ENCODE measurements at regions not wholly inside any gene's neighbourhood (a gene's known extent, or its start where the extent isn't known, plus 50 kb on each side); places are given as distances from the start of the nearest gene placed in this dataset.

GRCh38 chr1:30064547-30064946 lies 658.8 kb downstream of the MATN1 start:
- TF ChIP-seq FOXP2 (optimal IDR thresholded peaks at IDR 0.05; ENCODE audit: borderline replicate concordance, extremely low read depth, extremely low read length, insufficient read depth) (no peak), REST (IDR thresholded peaks at IDR 0.05; ENCODE audit: insufficient read depth in 1 of 2, low read depth in 2 of 2, low read length in 2 of 2) (no peak), TAF1 (IDR thresholded peaks at IDR 0.05; ENCODE audit: borderline replicate concordance, insufficient read depth, low read length) (no peak), SIN3A (IDR thresholded peaks at IDR 0.05; ENCODE audit: borderline replicate concordance, insufficient read depth, low read length) (no peak), POLR2AphosphoS5 (IDR thresholded peaks at IDR 0.05; ENCODE audit: low read depth, low read length) (no peak)

GRCh38 chr1:30063621-30064280 lies 659.6 kb downstream of the MATN1 start:
- TF ChIP-seq FOXP2 (optimal IDR thresholded peaks at IDR 0.05; ENCODE audit: borderline replicate concordance, extremely low read depth, extremely low read length, insufficient read depth), result no peak
- no peak for TF ChIP-seq REST (IDR thresholded peaks at IDR 0.05; ENCODE audit: insufficient read depth in 1 of 2, low read depth in 2 of 2, low read length in 2 of 2)
- no peak for TF ChIP-seq POLR2AphosphoS5 (IDR thresholded peaks at IDR 0.05; ENCODE audit: low read depth, low read length)
- no peak for TF ChIP-seq TAF1 (IDR thresholded peaks at IDR 0.05; ENCODE audit: borderline replicate concordance, insufficient read depth, low read length)
- no peak for TF ChIP-seq SIN3A (IDR thresholded peaks at IDR 0.05; ENCODE audit: borderline replicate concordance, insufficient read depth, low read length)

GRCh38 chr1:30061292-30062220 lies 661.8 kb downstream of the MATN1 start:
- TF ChIP-seq FOXP2 (optimal IDR thresholded peaks at IDR 0.05; ENCODE audit: borderline replicate concordance, extremely low read depth, extremely low read length, insufficient read depth) (no peak), POLR2AphosphoS5 (IDR thresholded peaks at IDR 0.05; ENCODE audit: low read depth, low read length) (no peak), REST (IDR thresholded peaks at IDR 0.05; ENCODE audit: insufficient read depth in 1 of 2, low read depth in 2 of 2, low read length in 2 of 2) (no peak), SIN3A (IDR thresholded peaks at IDR 0.05; ENCODE audit: borderline replicate concordance, insufficient read depth, low read length) (no peak), TAF1 (IDR thresholded peaks at IDR 0.05; ENCODE audit: borderline replicate concordance, insufficient read depth, low read length) (no peak)

GRCh38 chr1:30060738-30061137 lies 662.6 kb downstream of the MATN1 start:
- no peak for TF ChIP-seq SIN3A (IDR thresholded peaks at IDR 0.05; ENCODE audit: borderline replicate concordance, insufficient read depth, low read length)
- TF ChIP-seq POLR2AphosphoS5 (IDR thresholded peaks at IDR 0.05; ENCODE audit: low read depth, low read length), result no peak
- TF ChIP-seq TAF1 (IDR thresholded peaks at IDR 0.05; ENCODE audit: borderline replicate concordance, insufficient read depth, low read length), result no peak
- TF ChIP-seq REST (IDR thresholded peaks at IDR 0.05; ENCODE audit: insufficient read depth in 1 of 2, low read depth in 2 of 2, low read length in 2 of 2), result no peak
- TF ChIP-seq FOXP2 (optimal IDR thresholded peaks at IDR 0.05; ENCODE audit: borderline replicate concordance, extremely low read depth, extremely low read length, insufficient read depth), result no peak

Data from PFSK-1 (cell line).